HUES64 (cell line): ENCODE measurements at regions not wholly inside any gene's neighbourhood (a gene's known extent, or its start where the extent isn't known, plus 50 kb on each side); places are given as distances from the start of the nearest gene placed in this dataset.

Experiments used
- H3K27ac ChIP-seq: 2 replicates; pipeline ENCODE4 v1.7.0; 2013; ENCODE audit warnings: low read depth, low read length, inconsistent platforms
- H3K27me3 ChIP-seq: 2 replicates; pipeline ENCODE4 v1.6.1; 2013; ENCODE audit warnings: mild to moderate bottlenecking, low read length; ENCODE audit not compliant: insufficient read depth
- H3K36me3 ChIP-seq: 2 replicates; pipeline ENCODE4 v1.6.1; 2013; ENCODE audit warnings: mild to moderate bottlenecking, low read length; ENCODE audit not compliant: insufficient read depth
- H3K4me1 ChIP-seq: 2 replicates; pipeline ENCODE4 v1.6.1; 2013; ENCODE audit warnings: mild to moderate bottlenecking, low read length, moderate library complexity; ENCODE audit not compliant: insufficient read depth
- H3K4me3 ChIP-seq: 2 replicates; pipeline ENCODE4 v1.5.1; 2013; ENCODE audit warnings: mild to moderate bottlenecking, low read length, moderate library complexity
- H3K9ac ChIP-seq: 2 replicates; pipeline ENCODE4 v1.6.1; 2013; ENCODE audit warnings: mild to moderate bottlenecking, low read depth, low read length
- H3K9me3 ChIP-seq: 2 replicates; pipeline ENCODE4 v1.6.1; 2013; ENCODE audit warnings: low read depth, low read length; ENCODE audit not compliant: insufficient read depth
- WGBS: fragments of 150-250, 120-280 bp; methylation state at CpG from one replicate; pipeline ENCODE4 v1.1.7; 2013; ENCODE audit warnings: missing lambda C conversion rate; 5-methylcytosine and 5-hydroxymethylcytosine counted together

DNA sequence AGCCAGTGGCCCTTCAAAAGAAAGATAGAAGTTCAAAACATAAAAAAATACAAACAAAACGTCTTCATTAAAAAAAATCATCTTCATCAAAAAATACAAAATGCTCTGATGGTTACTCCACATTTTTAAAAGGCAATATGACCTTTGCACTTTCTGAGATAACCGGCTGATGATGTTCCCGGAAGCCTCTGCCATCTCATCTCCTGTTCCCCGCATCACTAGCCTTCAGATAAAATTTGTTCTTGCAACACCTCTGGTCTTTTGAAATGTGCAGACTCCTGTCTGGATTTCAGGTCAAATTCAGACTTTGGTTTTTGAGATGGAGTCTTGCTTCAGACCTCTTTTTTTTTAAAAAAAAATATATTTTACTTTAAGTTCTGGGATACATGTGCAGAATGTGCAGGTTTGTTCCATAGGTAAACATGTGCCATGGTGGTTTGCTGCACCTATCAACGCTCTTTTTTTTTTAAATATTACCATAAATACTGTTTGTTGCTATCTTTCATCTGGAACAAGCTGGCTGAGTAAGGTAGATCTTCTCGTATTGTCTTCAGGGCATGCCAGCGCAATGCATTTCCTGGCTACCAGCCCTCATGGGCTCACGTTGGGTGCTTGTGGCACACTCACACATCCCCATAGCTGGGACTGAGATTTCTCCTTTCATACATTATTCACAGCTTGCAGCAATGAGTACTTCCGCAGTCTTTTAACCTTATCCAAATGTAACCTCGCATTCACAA, 418.9 kb upstream of the ARGLU1 start:
- 93% methylated on average over 10 of the region's 10 CpGs for WGBS
- Histone ChIP-seq H3K27ac (no peak overlapping the region), H3K4me1 (peaks cover 13% of the 10 kb centered on the region)

DNA sequence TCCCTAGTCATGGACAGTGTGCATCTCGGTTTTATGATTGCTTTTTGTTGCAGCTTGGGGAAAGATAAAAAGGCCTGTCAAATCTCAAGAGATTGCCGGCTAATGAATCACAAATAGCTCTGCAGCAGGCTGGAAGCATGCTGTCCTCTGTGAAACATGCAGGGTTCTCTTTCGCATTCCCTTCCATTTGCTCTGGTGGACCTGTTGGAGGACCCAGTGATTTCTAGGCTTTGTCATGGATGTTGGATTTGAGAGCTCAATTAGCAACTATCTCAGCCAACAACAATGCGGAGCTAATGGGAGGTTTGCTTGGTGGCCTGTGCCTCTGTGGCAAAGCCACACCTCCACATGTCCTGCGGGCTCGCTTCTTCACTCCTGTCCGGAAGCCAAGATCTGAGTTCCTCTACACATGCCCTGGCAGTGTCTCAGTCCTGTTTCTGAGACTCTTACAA, 418.1 kb upstream of the ARGLU1 start:
- Histone ChIP-seq H3K4me3 (no peak overlapping the region), H3K4me1 (peaks cover 13% of the 10 kb centered on the region)
- 50% methylated on average over 7 of the region's 7 CpGs for WGBS

More for the DNA sequence above, 418.9 kb upstream of the ARGLU1 start:
- Histone ChIP-seq H3K27me3 (no peaks in the 10 kb centered on the region), H3K36me3 (no peaks in the 10 kb centered on the region), H3K9me3 (no peaks in the 10 kb centered on the region), H3K9ac (no peak overlapping the region), H3K4me3 (no peak overlapping the region)

DNA sequence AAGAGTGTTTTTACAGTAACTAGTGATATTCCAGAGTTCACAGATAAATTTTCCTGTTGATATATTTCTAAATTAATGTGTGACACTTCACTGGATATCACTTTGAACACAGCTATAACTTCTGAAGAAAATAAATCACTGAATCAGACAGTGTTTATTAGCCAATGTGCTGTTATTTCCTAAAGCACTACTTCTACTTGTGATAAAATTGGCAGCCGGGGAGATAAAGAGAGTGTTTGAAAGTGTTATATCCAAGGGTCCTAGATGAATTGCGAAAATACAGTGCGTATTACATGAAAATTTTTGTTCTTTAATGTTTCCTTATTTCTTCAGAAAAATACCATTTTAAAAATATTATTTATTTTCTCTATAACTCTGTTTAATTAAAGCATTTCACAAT, 417.5 kb upstream of the ARGLU1 start:
- H3K9me3 ChIP-seq, result no peaks in the 10 kb centered on the region
- 100% methylated on average over 1 of the region's 3 CpGs for WGBS
- no peak overlapping the region for H3K9ac ChIP-seq
- H3K4me1 ChIP-seq, result peaks cover 13% of the 10 kb centered on the region
- H3K27ac ChIP-seq, result no peak overlapping the region
- no peaks in the 10 kb centered on the region for H3K36me3 ChIP-seq
- no peak overlapping the region for H3K4me3 ChIP-seq
- no peaks in the 10 kb centered on the region for H3K27me3 ChIP-seq

More for the DNA sequence above, 418.1 kb upstream of the ARGLU1 start:
- Histone ChIP-seq H3K27ac (no peak overlapping the region), H3K36me3 (no peaks in the 10 kb centered on the region), H3K9ac (no peak overlapping the region), H3K27me3 (no peaks in the 10 kb centered on the region), H3K9me3 (no peaks in the 10 kb centered on the region)

DNA sequence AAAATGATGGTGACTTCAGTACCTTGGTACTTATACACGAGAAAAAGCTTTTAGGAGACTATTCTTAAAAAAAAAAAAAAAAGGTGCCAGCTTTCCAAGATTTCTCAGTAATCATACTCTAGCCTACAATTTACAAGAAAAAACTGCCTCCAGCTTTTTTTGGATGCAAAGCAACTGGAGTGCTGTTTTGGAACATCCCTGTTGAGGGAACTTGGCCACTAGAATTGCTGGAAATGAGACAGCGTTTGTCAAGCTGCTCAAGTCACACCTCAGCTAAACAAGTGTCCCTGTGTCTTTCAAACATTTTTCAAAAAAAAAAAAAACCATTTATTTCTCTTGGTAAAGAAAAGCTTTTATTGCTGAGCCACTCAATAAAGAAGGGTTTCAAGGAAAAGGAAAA, 413.1 kb upstream of the ARGLU1 start:
- Histone ChIP-seq H3K9ac (no peak overlapping the region), H3K9me3 (no peaks in the 10 kb centered on the region), H3K4me1 (peaks cover 9% of the 10 kb centered on the region), H3K4me3 (no peak overlapping the region), H3K27ac (no peak overlapping the region), H3K36me3 (no peaks in the 10 kb centered on the region), H3K27me3 (no peaks in the 10 kb centered on the region)
- 92% methylated on average over 2 of the region's 2 CpGs for WGBS

DNA sequence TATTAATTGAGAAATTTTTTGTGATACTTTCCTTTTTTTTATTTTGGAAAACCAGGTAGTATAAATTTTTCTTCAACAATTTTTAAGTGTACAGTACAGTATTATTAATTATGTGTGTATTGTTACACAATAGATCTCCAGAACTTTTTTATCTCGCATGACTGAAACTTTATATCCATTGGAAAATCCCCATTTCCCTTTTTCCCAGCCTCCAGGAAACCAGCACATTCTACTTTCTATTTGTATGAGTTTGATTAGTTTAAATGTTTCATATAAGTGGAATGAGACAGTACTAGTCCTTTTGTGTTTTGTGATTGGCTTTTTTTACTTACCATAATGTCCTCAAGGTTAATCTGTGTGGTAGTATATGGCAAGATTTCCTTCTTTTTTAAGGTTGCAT, 399.5 kb upstream of the ARGLU1 start:
- no CpG with 5 or more reads among the region's 1 CpG for WGBS
- Histone ChIP-seq H3K36me3 (no peaks in the 10 kb centered on the region), H3K9me3 (no peaks in the 10 kb centered on the region), H3K27ac (no peak overlapping the region), H3K4me1 (no peaks in the 10 kb centered on the region), H3K27me3 (no peaks in the 10 kb centered on the region), H3K4me3 (no peak overlapping the region), H3K9ac (no peak overlapping the region)

DNA sequence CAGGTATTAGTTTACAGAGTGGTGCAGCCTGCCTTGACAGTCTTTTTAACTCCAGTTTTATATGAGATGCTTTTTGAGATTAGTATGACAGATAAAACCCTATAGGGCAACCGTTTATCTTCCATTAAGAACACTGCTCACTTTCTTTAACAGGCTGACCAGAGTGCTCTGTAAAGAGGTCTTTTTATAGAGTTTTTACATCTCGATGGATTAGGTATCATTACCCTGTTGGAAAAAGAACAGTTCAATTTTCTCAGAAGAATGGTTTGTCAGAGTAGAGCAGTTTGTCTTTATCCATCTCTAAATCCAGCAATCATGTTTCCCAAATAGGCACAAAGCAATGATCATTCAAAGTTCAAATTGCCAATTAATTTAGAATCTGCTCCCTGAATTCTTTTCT, 395.2 kb upstream of the ARGLU1 start:
- Histone ChIP-seq H3K9me3 (no peaks in the 10 kb centered on the region), H3K27ac (no peak overlapping the region), H3K36me3 (no peaks in the 10 kb centered on the region), H3K4me3 (no peak overlapping the region), H3K27me3 (no peaks in the 10 kb centered on the region), H3K9ac (no peak overlapping the region), H3K4me1 (no peaks in the 10 kb centered on the region)
- WGBS, result 77% methylated on average over 1 of the region's 2 CpGs

DNA sequence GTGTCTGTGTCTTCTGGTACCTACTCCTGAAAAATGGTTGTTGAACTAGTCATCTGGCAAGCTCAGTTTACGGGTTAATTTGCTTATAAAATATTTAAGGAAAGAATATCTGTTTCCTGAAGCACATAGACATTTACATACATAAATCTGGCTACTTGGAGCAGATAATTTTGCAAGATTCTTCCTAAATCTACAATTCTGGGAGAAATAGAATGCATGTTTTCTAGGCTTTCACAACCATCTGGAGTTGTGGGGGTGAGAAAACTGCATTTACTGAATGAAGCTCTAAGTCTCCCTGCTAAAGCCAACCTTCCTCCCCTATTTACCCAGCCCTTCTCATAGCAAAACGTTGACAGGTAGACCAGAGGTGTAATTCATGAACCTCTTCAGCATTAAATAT, 393.7 kb upstream of the ARGLU1 start:
- H3K4me3 ChIP-seq, result no peak overlapping the region
- 81% methylated on average over 1 of the region's 2 CpGs for WGBS
- H3K36me3 ChIP-seq, result no peaks in the 10 kb centered on the region
- H3K9ac ChIP-seq, result no peak overlapping the region
- no peaks in the 10 kb centered on the region for H3K4me1 ChIP-seq
- H3K9me3 ChIP-seq, result no peaks in the 10 kb centered on the region
- H3K27me3 ChIP-seq, result no peaks in the 10 kb centered on the region
- no peak overlapping the region for H3K27ac ChIP-seq

DNA sequence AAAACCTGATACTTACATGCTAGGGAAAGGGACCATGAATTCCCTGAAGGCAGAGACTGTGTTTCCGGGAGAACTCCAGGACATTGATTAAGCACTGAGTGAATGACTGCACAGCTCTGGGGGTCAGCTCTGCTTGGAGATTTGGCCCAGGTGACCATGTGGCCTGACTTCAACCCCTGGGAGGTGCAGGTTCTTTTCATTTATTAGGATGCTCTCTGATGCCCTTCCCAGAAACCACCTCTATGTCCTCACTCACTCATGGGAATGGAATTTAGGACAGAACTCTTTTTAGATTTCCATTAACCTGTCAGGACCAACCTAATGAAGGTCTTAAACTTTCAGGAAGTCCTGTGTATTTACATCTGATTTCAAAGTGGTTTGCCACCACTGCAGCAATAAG, 393.3 kb upstream of the ARGLU1 start:
- Histone ChIP-seq H3K27me3 (no peaks in the 10 kb centered on the region), H3K27ac (no peak overlapping the region), H3K4me1 (no peaks in the 10 kb centered on the region), H3K9me3 (no peaks in the 10 kb centered on the region), H3K36me3 (no peaks in the 10 kb centered on the region), H3K4me3 (no peak overlapping the region), H3K9ac (no peak overlapping the region)
- WGBS, result 100% methylated on average over 1 of the region's 1 CpG

DNA sequence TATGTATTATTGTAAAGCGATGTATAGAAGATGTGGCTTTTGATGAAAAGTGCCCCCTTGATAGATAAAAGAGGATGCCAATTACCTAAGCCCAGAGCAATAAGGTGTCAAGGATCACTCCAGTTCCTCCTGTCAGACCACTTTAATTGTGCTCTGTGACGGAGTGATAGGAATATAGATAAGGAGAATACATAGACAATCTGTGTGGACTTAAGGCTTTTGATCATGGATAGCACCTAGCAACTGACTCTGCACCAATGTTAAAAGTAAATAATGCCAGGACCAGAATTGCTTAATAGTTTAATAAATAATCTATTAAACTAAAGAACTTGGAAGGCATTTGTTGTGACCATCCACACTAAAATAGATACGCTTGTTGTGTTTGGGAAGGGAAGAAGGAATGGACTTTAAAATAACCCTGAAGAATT, 390.7 kb upstream of the ARGLU1 start:
- H3K4me1 ChIP-seq, result no peaks in the 10 kb centered on the region
- no peaks in the 10 kb centered on the region for H3K27me3 ChIP-seq
- H3K36me3 ChIP-seq, result no peaks in the 10 kb centered on the region
- H3K9me3 ChIP-seq, result 0 out of 2 replicates have a peak, but pooled peaks cover 5% of the 10 kb centered on the region
- H3K4me3 ChIP-seq, result no peak overlapping the region
- no peak overlapping the region for H3K27ac ChIP-seq
- 83% methylated on average over 3 of the region's 3 CpGs for WGBS
- H3K9ac ChIP-seq, result no peak overlapping the region

DNA sequence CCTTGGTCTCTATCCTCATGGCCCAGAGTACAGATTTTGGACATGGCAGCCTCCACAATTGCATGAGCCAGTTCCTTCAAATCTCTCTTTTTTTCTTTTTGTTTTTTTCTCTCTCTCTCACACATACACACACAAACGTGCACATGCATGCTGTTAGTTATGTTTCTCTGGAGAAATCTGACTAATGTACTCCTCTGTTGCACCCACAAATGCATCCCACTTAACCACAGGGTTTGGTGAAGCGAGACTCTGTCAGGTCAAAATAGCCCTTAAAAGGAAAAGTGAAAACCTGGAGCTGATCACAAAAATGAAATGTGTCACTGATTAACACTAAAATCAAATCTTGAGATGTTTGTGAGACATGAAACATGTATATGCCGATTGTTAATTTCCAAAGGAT, 374.6 kb upstream of the ARGLU1 start:
- Histone ChIP-seq H3K9ac (no peak overlapping the region), H3K36me3 (no peaks in the 10 kb centered on the region), H3K9me3 (no peaks in the 10 kb centered on the region), H3K27me3 (no peaks in the 10 kb centered on the region), H3K27ac (no peak overlapping the region), H3K4me3 (no peak overlapping the region), H3K4me1 (no peaks in the 10 kb centered on the region)
- 88% methylated on average over 1 of the region's 3 CpGs for WGBS

DNA sequence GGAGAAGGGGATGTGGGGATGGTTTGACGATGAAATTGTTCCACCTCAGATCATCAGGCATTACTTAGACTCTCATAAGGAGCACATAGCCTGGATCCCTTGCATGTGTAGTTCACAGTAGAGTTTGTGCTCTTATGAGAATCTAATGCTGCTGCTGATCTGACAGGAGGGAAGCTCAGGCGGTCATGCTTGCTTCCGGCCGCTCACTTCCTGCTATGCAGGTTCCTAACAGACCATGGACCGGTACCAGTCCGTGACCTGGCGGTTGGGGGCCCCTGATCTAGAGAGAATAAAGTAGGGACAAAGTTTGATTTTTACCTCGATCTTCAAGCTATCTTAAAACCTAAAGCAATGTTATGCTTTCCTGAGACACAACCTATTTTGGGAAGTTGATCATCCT, 373.8 kb upstream of the ARGLU1 start:
- H3K4me1 ChIP-seq, result no peaks in the 10 kb centered on the region
- no peaks in the 10 kb centered on the region for H3K36me3 ChIP-seq
- WGBS, result 93% methylated on average over 8 of the region's 8 CpGs
- no peak overlapping the region for H3K27ac ChIP-seq
- H3K4me3 ChIP-seq, result no peak overlapping the region
- H3K9me3 ChIP-seq, result no peaks in the 10 kb centered on the region
- H3K27me3 ChIP-seq, result no peaks in the 10 kb centered on the region
- H3K9ac ChIP-seq, result no peak overlapping the region

DNA sequence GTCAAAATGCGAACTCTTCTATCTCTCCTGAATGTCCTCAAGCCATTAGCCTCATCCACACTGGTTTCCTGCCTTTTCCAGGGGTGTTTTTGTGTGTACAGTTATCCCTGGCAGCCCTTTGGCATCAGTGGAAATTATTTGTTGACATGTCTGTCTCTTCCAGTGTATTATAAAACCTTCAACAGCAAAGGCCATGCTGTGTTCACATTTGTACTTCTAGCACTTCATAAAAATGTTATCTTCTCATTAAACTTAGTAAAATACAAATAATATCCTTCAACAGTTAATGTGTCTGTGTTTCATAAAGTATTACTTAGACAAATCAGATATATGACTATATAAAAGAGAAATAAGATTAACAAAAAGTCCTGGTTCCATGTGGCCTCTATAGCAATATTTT, 359.5 kb upstream of the ARGLU1 start:
- no peaks in the 10 kb centered on the region for H3K27me3 ChIP-seq
- 88% methylated on average over 1 of the region's 1 CpG for WGBS
- no peak overlapping the region for H3K27ac ChIP-seq

More for the DNA sequence above, 359.5 kb upstream of the ARGLU1 start:
- peaks cover 16% of the 10 kb centered on the region; the same call in 1 of the 2 replicates for H3K4me1 ChIP-seq
- H3K36me3 ChIP-seq, result no peaks in the 10 kb centered on the region
- no peak overlapping the region for H3K4me3 ChIP-seq
- H3K9me3 ChIP-seq, result no peaks in the 10 kb centered on the region
- no peak overlapping the region for H3K9ac ChIP-seq
